SK-N-SH treated with all-trans-retinoic acid at 6 μM for 48 hours (cell line): ENCODE measurements at regions not wholly inside any gene's neighbourhood (a gene's known extent, or its start where the extent isn't known, plus 50 kb on each side); places are given as distances from the start of the nearest gene placed in this dataset.

ENCODE experiments used
- ATAC-seq: fragments of 200-7000 bp; cut with Tn5 transposase; 3 replicates; pipeline ENCODE4 v1.9.1; 2020; ENCODE audit warnings: mild to moderate bottlenecking, moderate library complexity
- ARNTL ChIP-seq: fragments of 450-650 bp; formaldehyde crosslinking; IDR thresholded peaks from 2 replicates; pipeline ENCODE4 v1.5.0; 2020; ENCODE audit warnings: low read depth, mild to moderate bottlenecking, moderate library complexity, borderline replicate concordance
- BACH2 ChIP-seq: fragments of 250-450 bp; sonication (Bioruptor Pico); IDR thresholded peaks from 2 replicates; pipeline ENCODE4 v1.9.0; 2021; ENCODE audit warnings: mild to moderate bottlenecking, borderline replicate concordance
- CREB5 ChIP-seq: fragments of 250-450 bp; sonication (Bioruptor Pico); IDR thresholded peaks from 2 replicates; pipeline ENCODE4 v1.5.1; 2020; ENCODE audit warnings: low read depth, mild to moderate bottlenecking, moderate library complexity
- CSDC2 ChIP-seq: fragments of 250-450 bp; sonication (Bioruptor Pico); IDR thresholded peaks from 2 replicates; pipeline ENCODE4 v1.5.0; 2020; ENCODE audit warnings: mild to moderate bottlenecking, moderate library complexity
- ESRRG ChIP-seq: fragments of 250-450 bp; sonication (Bioruptor Pico); IDR thresholded peaks from 2 replicates; pipeline ENCODE4 v1.6.1; 2021; ENCODE audit warnings: mild to moderate bottlenecking
- GLIS3 ChIP-seq: fragments of 250-450 bp; sonication (Bioruptor Pico); IDR thresholded peaks from 2 replicates; pipeline ENCODE4 v1.5.0; 2020; ENCODE audit warnings: mild to moderate bottlenecking, moderate library complexity
- ISL1 ChIP-seq: fragments of 250-450 bp; sonication (Bioruptor Pico); IDR thresholded peaks from 2 replicates; pipeline ENCODE4 v2.1.2; 2022; ENCODE audit warnings: mild to moderate bottlenecking, moderate library complexity
- OSR1 ChIP-seq: fragments of 250-450 bp; sonication (Bioruptor Pico); IDR thresholded peaks from 2 replicates; pipeline ENCODE4 v1.8.0; 2022; ENCODE audit warnings: moderate library complexity, mild to moderate bottlenecking, inconsistent platforms
- POU6F1 ChIP-seq: fragments of 250-450 bp; sonication (Bioruptor Pico); IDR thresholded peaks from 2 replicates; pipeline ENCODE4 v1.8.0; 2021; ENCODE audit warnings: low read depth, mild to moderate bottlenecking, moderate library complexity, borderline replicate concordance
- PPARA ChIP-seq: fragments of 250-450 bp; sonication (Bioruptor Pico); IDR thresholded peaks from 2 replicates; pipeline ENCODE4 v1.5.0; 2020; ENCODE audit warnings: mild to moderate bottlenecking, borderline replicate concordance
- SNAI2 ChIP-seq: fragments of 250-450 bp; sonication (Bioruptor Pico); IDR thresholded peaks from 2 replicates; pipeline ENCODE4 v1.5.0; 2020; ENCODE audit warnings: mild to moderate bottlenecking, moderate library complexity
- TCF4 ChIP-seq: fragments of 250-450 bp; sonication (Bioruptor Pico); IDR thresholded peaks from 2 replicates; pipeline ENCODE4 v1.8.0; 2021; ENCODE audit warnings: mild to moderate bottlenecking, moderate library complexity, borderline replicate concordance
- TOX ChIP-seq: fragments of 250-450 bp; sonication (Bioruptor Pico); IDR thresholded peaks from 2 replicates; pipeline ENCODE4 v1.8.0; 2021; ENCODE audit warnings: mild to moderate bottlenecking, moderate library complexity, borderline replicate concordance
- ZC3H10 ChIP-seq: fragments of 250-450 bp; sonication (Bioruptor Pico); IDR thresholded peaks from 2 replicates; pipeline ENCODE4 v1.5.1; 2021; ENCODE audit warnings: mild to moderate bottlenecking, moderate library complexity
- ZFP3 ChIP-seq: fragments of 250-450 bp; sonication (Bioruptor Pico); IDR thresholded peaks from 2 replicates; pipeline ENCODE4 v1.5.0; 2020; ENCODE audit warnings: mild to moderate bottlenecking, moderate library complexity
- ZFP30 ChIP-seq: fragments of 450-650 bp; formaldehyde crosslinking; IDR thresholded peaks from 2 replicates; pipeline ENCODE4 v1.5.0; 2022; ENCODE audit warnings: mild to moderate bottlenecking, moderate library complexity
- ZNF70 ChIP-seq: fragments of 450-650 bp; formaldehyde crosslinking; IDR thresholded peaks from 2 replicates; pipeline ENCODE4 v1.5.0; 2020; ENCODE audit warnings: mild to moderate bottlenecking, moderate library complexity
- ZNF8 ChIP-seq: fragments of 450-650 bp; formaldehyde crosslinking; IDR thresholded peaks from 2 replicates; pipeline ENCODE4 v1.5.0; 2020; ENCODE audit warnings: mild to moderate bottlenecking, moderate library complexity
- TF ChIP-seq, protein P1 (sequence below): fragments of 250-450 bp; sonication (Bioruptor Pico); IDR thresholded peaks from 2 replicates; pipeline ENCODE4 v1.5.1; 2021; ENCODE audit warnings: mild to moderate bottlenecking, moderate library complexity
- TF ChIP-seq, protein P2 (sequence below): fragments of 250-450 bp; sonication (Bioruptor Pico); IDR thresholded peaks from 2 replicates; pipeline ENCODE4 v1.8.0; 2020; ENCODE audit warnings: mild to moderate bottlenecking, moderate library complexity, borderline replicate concordance

- no peak for TF ChIP-seq ZNF70 (CRISPR knock-in tag)
- TF ChIP-seq, protein P1, sequence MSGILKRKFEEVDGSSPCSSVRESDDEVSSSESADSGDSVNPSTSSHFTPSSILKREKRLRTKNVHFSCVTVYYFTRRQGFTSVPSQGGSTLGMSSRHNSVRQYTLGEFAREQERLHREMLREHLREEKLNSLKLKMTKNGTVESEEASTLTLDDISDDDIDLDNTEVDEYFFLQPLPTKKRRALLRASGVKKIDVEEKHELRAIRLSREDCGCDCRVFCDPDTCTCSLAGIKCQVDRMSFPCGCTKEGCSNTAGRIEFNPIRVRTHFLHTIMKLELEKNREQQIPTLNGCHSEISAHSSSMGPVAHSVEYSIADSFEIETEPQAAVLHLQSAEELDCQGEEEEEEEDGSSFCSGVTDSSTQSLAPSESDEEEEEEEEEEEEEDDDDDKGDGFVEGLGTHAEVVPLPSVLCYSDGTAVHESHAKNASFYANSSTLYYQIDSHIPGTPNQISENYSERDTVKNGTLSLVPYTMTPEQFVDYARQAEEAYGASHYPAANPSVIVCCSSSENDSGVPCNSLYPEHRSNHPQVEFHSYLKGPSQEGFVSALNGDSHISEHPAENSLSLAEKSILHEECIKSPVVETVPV (CRISPR knock-in tag) = no peak
- no peak for TF ChIP-seq ISL1 (CRISPR knock-in tag)
- no peak for TF ChIP-seq PPARA (CRISPR knock-in tag)
- no peak for TF ChIP-seq GLIS3
- no peak for TF ChIP-seq ZNF8 (CRISPR knock-in tag)
- TF ChIP-seq, protein P2, sequence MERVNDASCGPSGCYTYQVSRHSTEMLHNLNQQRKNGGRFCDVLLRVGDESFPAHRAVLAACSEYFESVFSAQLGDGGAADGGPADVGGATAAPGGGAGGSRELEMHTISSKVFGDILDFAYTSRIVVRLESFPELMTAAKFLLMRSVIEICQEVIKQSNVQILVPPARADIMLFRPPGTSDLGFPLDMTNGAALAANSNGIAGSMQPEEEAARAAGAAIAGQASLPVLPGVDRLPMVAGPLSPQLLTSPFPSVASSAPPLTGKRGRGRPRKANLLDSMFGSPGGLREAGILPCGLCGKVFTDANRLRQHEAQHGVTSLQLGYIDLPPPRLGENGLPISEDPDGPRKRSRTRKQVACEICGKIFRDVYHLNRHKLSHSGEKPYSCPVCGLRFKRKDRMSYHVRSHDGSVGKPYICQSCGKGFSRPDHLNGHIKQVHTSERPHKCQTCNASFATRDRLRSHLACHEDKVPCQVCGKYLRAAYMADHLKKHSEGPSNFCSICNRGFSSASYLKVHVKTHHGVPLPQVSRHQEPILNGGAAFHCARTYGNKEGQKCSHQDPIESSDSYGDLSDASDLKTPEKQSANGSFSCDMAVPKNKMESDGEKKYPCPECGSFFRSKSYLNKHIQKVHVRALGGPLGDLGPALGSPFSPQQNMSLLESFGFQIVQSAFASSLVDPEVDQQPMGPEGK = no peak
- TF ChIP-seq TCF4 (CRISPR knock-in tag) = no peak
- TF ChIP-seq CREB5 (CRISPR knock-in tag) = no peak
- TF ChIP-seq BACH2 (CRISPR knock-in tag) = no peak
- no peak for TF ChIP-seq ZC3H10
- no peak for TF ChIP-seq POU6F1 (CRISPR knock-in tag)
- no peak for TF ChIP-seq ARNTL (CRISPR knock-in tag)
- ATAC-seq = no peak
Observed at GRCh38 chr13:30133996-30134395, 173.4 kb downstream of the KATNAL1 start.

DNA sequence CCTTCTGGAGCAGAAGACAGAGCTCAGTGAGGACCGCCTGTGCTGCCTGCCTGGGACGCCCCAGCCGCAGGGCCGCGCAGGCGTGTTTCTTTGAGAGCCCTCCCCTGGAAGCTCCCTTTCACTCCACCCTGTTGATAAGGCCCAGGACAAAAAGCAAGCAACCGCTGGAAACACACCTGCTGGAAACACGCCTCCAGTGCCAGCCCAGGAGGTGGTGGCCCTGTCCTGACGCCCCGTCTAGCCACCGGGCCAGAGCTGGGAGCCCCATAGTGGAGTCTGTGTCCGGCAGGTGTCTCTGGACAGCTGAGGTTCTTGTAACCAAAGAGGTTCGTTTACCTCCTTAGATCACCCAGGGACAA is 173.8 kb downstream of the KATNAL1 start:
- no peak for ATAC-seq
- TF ChIP-seq, protein P1 (CRISPR knock-in tag) = no peak
- TF ChIP-seq CREB5 (CRISPR knock-in tag) (no peak), ISL1 (CRISPR knock-in tag) (no peak), ZC3H10 (no peak), GLIS3 (no peak), ARNTL (CRISPR knock-in tag) (no peak), CSDC2 (CRISPR knock-in tag) (no peak), OSR1 (no peak), POU6F1 (CRISPR knock-in tag) (no peak), ZFP30 (no peak), SNAI2 (CRISPR knock-in tag) (no peak), BACH2 (CRISPR knock-in tag) (no peak), TCF4 (CRISPR knock-in tag) (no peak), TOX (CRISPR knock-in tag) (no peak), ESRRG (CRISPR knock-in tag) (no peak), PPARA (CRISPR knock-in tag) (no peak), ZNF8 (CRISPR knock-in tag) (no peak), ZFP3 (CRISPR knock-in tag) (no peak)
- TF ChIP-seq, protein P2 = no peak
- TF ChIP-seq, all 23 proteins: peak for 0
